HG02798 (cell line): ENCODE measurements at regions not wholly inside any gene's neighbourhood (a gene's known extent, or its start where the extent isn't known, plus 50 kb on each side); places are given as distances from the start of the nearest gene placed in this dataset.
"Not testable (repeated sequence)": the region's sequence is repeated elsewhere in the genome, so short reads cannot be mapped to it uniquely, and the experiment has no call there.

Experiments
- ATAC-seq: cut with Tn5 transposase; IDR thresholded peaks from one replicate; pipeline ENCODE4 v1.9.1; 2021; ENCODE audit warnings: mild to moderate bottlenecking; ENCODE audit not compliant: unreplicated experiment, poor library complexity

DNA sequence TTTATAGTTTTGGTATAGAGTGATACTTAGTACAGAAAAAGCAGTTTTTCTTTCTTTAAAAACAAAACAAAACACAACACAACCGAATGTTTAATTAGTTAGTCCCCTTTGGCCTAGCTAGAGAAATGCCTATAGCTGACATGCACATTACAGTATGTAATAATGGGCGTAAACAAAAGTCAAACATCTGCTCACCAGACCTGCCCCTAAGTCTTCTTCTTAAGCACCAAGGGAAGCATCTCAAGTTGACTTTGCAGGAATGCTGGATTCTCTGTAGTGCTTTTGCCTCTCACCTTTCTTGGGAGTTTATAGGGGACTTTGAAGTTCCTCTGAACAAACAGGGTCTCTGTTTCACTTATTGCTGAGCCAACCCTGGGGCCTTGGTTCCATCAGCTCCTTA, 143.7 kb downstream of the TM2D1 start:
- no peak for ATAC-seq

DNA sequence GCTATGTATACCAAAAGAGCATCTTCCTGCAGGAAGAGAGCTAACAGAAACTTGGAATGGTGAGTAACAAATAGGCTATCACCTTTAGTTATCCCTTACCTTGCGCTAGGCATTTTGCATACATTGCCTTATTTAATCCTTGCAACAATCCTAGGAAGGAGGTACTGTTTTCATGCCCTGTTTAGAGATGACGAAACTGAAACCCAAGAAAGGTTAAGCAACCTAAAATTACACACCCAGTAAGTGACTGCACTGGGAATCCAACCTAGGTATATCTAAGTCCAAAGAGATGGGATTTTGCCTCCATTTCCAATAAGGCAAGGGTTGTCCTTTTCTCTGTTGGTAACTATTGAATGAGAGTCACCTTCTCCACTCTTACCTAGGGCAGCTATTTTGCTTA, 144.5 kb downstream of the TM2D1 start:
- ATAC-seq: no peak

DNA sequence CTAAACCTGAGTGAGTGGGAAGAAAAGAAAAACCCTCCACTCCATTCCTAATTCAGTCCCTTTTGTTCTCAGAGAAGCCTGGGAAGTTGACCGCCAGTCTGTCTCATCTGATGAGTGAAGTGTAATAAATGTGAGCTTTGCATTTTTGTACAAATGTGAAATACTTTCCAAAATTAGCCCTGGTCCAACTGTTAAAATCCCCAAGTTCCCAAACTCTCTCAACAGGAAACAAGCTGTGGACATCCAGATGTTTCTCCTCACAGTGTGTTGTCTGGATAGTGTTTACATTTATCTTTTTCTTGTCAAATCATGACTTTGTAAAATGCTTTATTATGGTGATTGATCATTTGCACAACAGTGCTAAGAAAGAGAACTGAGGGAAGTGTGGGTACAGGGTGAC, 145.1 kb downstream of the TM2D1 start:
- no peak for ATAC-seq

DNA sequence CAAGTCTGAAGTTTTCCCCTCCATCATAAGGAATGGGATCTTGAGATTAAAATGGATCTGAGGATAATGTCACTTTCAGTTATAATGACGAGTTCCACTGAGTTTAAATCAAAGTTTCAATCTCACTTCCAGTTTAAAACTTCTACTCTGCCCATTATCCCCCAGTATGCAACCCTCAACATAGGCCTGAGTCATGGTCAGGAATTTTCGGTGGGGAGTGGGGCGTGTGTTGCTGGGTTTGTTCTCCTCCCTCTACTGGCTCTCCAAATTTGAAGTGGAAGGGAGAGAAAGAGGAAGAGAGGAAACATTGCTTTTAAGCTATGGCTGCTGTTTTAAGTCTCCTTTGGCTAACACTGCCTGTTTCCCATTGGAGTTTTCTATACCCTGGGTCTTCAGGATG, 152.9 kb downstream of the TM2D1 start:
- no peak for ATAC-seq

DNA sequence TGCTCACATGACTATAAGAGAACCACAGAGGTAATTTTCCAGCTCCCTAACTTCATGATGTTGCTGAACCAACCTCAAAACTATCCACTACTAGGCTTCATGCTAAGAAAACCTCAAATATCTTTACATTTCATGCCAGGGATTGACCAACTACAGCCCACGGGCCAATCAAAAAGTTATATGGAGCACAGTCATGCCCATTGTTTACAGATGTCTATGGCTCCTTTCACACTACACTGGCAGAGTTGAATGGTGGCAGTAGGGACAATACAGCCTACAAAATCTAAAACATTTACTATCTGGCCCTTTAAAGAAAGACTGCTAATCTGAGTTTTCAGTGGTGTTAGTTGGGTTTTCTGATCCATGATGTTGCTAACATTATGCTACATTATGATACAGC, 154.8 kb downstream of the TM2D1 start:
- no peak for ATAC-seq

DNA sequence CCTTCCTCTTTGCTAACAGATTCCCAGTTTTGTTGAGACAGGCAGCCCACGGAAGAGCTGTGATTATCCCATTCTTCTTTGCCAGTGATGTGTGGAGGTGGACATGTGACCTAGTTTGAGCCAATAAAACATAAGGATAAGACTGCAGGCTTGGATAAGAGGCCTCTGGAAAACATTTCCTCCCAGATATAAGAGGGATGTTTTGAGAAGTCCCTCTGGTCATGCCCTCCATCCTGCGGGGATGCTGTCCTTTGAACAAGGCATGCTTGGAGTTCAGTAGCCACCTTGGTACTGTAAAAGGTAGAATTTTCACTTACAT, 155.7 kb downstream of the TM2D1 start:
- ATAC-seq: no peak

DNA sequence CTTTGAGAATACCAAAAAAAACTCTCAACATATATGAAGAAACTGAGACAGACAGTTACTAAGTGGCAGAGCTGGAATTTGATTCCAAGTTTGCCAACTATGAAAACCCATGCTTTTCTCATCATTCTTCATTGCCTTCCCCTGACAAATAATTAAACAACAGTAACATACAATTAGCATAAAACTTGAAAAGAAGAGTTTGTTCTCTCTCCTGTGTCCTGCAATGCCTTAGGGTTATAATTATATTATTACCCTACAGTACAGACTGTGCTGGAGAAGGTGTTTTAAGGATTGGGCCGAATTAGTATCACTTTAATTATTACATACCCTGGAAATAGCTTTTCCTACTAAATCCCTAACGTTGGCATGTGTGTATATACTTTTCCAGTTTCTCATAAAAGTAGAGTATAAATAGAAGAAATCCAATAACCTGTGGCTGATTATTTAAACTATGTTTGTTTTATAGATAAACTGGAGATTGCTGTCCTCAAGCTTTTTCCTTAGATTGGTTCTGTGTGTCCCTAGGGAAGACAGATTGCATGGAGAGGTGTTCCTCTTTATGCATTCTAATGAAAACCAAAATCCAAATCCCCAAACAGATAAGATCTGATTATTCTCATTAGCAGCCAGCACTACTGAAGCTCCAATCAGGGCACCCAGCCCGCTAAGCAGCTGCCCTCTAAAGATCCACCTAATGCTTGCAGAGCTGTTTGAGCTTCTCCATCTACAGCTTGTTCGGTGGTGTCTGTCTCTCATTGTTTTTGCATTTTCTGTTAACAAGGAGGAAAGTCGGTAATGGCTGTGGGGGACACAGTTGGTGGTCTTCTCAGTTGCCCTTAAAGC, 156.3 kb downstream of the TM2D1 start:
- no peak for ATAC-seq

DNA sequence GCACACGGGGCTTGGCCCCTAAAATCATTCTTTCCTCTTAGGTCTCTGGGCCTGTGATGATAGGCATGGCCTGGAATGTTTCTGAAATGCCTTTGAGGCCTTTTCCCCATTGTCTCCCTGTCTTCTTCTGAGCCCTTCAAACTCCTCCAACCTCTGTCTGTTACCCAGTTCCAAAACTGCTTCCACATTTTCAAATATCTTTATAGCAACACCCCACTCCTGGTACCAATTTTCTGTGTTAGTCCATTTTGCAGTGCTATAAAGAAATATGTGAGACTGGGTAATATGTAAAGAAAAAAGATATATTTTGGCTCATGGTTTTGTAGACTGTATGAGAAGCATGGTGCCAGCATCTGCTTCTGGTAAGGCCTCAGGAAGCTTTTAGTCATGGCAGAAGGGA, 158.8 kb downstream of the TM2D1 start:
- ATAC-seq: no peak

DNA sequence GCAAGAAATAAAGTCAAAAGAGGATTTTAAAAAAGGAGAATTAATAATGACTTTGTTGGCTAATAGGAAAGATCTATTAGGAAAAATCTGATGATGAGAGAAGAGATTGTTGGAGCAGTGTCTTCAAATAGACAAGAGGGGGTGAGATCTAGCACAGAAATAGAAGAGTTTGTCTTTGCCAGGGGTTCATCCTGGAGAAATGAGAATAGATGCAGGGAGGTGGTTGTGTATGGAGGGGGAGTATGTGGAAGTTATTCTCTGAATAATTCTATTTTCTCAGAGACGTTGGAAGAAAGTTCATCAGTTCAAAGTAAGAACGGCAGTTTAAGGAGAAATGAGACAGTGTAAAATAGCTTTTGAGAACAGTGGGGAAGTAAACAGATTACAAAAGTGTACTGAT, 161.3 kb downstream of the TM2D1 start:
- ATAC-seq: no peak

DNA sequence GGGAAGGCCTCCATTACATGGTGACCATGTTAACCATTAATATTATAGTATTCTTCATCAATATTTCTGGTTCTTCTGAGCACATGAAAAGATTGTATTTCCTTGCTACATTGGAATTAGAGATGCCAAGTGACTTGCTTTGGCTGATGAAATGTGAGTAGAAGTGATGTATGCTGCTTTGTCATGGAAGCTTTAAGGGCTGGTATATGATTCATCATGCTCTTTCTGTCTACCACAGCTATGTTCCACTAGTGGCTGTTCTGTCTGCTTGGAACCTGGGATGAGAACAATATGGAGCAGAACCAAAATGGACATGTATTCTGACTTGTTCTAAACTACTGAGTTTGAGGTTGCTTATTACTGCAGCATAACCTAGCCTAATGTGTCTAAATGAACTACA, 163.3 kb downstream of the TM2D1 start:
- ATAC-seq: no peak

DNA sequence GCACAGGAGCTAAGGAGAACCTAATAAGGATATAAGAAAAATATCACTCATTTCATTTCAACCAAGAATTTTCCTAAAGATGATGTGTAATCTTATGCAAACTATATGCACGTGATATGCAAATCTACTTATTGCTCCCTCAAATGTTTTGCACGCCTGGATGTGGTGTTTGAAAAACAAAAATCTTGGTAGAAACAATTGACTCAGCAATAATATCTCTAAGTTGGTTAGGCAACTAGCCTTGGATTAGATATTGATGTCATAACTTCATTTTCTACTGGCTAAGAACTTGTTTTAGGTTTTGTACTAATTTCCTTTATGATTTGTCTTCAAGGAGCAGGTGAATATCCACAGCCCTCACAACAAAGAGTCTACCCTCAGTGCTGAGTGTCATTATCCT, 164.6 kb downstream of the TM2D1 start:
- no peak for ATAC-seq

DNA sequence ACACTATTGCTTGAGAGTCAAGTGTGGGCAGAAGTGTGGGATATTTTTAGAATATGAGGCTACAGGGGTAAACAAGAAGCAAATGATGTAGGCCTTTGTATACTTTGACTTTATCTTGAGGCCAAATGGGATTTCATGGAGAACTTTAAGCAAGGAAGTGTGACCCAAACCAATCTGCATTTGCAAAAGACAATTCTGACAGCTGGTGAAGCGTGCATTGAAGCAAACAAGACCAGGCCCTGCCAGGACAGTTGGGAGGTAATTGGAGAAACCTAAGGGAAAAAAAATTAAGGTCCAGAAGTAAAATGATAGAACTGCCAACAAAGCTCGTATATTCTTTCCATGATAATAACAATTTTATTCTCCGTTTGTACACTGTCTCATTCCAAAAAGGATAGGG, 168.3 kb downstream of the TM2D1 start:
- no peak for ATAC-seq

DNA sequence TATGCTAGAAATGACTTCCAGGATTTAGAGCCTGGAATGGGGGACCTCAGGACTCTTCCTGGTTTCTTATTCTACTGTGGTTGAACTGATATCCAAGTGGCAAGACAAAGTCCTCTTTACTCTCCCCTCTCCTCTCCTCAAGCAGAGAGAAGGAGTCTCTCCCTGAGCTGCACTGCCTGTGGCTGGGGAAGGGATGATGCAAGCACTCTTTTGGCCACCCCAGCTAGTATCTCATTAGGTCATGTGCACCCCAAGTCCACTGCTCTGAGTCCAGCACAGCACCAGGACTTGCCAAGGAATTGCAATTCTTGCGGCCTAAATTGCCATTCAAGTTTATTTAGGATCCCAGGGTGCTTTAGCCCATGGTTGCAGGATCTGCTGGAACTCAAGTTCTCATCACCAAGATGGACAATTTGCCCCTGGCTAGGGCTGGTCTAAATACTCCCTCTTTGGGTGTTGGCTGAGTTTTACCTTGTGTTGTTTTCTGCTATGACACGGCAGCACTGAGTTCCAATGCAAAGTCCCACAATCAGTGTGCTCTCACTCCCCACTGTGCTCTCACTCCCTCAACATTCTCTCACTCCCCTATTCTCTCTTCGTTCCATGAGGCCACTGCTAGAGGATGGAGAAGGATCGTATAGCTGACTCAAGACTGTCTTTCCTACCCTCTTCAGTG, 172.2 kb downstream of the TM2D1 start:
- no peak for ATAC-seq

DNA sequence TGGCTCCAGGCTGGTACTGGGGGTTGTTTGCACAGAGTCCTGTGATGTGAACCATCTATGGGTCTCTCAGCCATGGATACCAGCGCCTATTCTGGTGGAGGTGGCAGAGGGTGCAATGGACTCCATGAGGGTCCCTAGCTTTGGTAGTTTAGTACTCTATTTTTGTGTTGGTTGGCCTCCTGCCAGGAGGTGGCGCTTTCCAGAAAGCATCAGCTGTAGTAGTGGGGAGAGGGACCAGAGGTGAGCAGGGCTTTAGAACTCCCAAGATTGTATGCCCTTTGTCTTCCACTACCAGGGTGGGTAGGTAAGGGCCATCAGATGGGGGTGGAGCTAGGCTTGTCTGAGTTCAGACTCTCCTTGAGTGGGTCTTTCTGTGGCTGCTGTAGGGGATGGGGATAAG, 177.6 kb downstream of the TM2D1 start:
- ATAC-seq: not testable (repeated sequence)

DNA sequence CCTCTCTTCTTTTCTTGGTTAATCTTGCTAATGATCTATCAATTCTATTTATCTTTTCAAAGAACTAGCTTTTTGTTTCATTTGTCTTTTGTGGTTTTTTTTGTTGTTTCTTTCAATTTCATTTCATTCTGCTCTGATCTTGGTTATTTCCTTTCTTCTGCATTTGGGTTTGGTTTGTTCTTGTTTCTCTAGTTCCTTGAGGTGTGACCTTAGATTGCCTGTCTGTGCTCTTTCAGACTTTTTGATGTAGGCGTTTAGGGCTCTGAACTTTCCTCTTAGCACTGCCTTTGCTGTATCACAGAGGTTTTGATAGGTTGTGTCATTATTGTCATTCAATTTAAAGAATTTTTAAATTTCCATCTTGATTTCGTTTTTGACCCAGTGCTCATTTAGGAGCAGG, 180.1 kb downstream of the TM2D1 start:
- ATAC-seq: not testable (repeated sequence)

DNA sequence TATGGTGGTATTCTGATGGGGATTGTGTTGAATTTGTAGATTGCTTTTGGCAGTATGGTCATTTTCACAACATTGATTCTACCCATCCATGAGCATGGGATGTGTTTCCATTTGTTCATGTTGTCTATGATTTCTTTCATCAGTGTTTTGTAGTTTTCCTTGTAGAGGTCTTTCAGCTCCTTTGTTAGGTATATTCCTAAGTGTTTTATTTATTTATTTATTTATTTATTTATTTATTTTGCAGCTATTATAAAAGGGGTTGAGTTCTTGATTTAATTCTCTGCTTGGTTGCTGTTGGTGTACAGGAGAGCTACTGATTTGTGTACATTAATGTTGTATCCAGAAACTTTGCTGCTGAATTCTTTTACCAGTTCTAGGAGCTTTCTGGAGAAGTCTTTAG, 181.4 kb downstream of the TM2D1 start:
- ATAC-seq: not testable (repeated sequence)

DNA sequence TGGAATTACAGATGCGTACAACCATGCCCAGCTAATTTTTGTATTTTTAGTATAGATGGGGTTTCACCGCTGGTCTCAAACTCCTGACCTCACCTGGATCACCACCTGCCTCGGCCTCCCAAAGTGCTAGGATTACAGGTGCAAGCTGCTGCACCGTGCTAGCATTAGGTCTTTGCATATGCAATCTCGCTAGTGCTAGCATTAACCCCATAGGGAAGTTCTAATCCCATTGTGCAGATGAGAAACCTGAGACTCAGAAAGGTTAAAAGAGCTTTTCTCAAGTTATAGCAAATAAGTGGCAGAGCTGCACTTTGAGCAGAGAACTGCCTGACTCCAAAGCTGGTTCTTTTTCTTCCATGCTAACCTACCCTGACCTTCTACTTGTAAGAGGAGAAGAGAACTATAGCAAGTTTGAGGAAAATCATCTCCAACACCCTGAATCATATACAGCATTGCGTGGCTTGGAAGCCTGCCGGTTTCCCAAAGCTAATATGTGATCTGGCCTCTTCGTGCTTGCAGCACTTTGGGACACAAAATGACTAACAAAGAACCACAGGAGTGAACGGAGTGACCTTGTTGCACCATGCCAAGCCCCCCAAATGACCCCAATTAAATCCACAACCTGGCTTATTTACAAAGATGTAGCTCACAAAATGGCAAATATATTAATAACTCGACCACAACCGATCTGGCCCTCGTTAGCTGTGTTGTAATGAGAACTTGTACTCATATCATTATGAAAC, 185.1 kb downstream of the TM2D1 start:
- no peak for ATAC-seq

DNA sequence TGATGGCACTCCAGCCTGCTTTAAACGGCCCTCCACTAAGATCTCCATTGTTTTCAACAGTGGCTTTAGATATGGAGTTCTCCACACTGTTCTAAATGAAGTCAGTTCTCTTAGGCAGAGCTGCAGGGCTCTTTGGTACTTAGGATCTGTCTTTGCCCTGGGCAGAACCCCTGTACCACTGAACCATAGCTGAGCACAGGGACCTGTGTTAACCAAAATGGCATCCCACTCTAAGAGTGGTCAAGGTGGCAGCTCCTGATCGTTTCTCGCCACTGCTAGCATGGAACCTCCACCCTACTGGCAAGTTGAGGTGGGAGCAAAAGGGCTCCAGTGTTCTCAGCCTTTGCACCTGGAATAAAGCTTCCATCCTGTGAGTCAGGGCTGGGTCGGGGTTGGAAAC, 186.7 kb downstream of the TM2D1 start:
- no peak for ATAC-seq

DNA sequence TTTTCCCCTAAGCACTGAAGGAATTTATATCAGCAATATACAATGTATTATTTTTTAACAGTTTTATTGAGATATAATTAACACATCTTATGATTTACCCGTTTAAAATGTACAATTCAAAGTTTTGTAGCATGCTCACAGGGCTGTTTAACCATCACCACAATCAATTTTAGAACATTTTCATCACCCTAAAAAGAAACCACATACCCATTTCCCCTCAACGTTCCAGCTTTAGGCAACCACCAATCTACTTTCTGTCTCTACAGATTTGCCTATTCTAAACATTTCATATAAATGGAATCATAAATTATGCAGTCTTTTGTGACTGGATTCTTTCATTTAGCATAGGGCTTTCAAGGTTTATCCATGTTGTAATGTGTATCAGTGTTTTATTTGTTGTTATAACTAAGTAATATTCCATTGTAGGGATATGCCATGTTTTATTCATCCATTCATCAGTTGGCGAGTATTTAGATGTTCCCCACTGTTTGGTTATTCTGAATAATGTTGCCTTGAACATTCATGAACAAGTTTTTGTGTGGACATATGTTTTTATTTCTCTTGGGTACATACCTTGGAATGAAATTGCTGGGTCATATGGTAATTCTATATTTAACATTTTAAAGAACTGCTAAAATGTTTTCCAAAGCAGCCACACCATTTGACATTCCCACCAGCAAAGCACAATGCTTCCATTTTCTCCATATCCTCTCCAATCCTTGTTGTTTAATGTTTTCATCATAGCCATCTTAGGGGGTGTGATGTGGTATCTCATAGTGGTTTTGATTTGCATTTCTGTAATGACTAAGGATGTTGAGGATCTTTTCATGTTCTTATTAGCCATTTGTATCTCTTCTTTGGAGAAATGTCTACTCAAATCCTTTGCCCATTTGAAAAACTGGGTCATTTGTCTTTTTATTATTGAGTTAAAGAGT, 188.5 kb downstream of the TM2D1 start:
- ATAC-seq: no peak

DNA sequence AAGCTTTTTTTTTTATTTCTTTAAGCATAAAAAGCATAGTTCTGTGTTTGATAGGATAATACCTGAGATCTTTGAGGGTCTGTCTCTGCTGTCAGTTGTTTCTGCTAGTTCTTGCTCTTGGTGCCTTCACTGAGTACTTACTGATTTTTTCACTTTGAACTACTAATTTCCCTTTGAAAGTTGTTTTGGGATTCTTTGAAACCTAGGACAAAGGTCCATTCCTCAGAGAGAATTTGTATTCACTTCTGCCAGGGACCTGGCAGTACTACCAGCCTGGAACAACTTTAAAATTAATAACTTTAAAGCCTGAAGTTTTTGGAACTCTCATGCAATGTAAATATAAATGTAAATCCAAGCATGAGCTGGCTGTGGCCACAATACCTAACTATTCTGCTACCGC, 190.1 kb downstream of the TM2D1 start:
- ATAC-seq: no peak
